ENCODE measurements at regions not wholly inside any gene's neighbourhood (a gene's known extent, or its start where the extent isn't known, plus 50 kb on each side); places are given as distances from the start of the nearest gene placed in this dataset.

GRCh38 chr6:120681204-120681603 lies 653.1 kb downstream of the TBC1D32 start:
- no peak for DNase-seq (ENCODE audit: low read depth)
- H3K4me3 ChIP-seq (ENCODE audit: low read depth, low read length), result no peak overlapping the region
- TF ChIP-seq CTCF (IDR thresholded peaks at IDR 0.05; ENCODE audit: low read depth, low read length, missing control alignments), result no peak

- no peak overlapping the region for H3K4me3 ChIP-seq (ENCODE audit: low read depth, low read length)
- TF ChIP-seq CTCF (IDR thresholded peaks at IDR 0.05; ENCODE audit: low read depth, low read length, missing control alignments), result no peak
- DNase-seq (ENCODE audit: low read depth), result no peak
Measured at GRCh38 chr6:120675886-120676285, 658.4 kb downstream of the TBC1D32 start.

- DNase-seq (ENCODE audit: low read depth), result no peak
- TF ChIP-seq CTCF (IDR thresholded peaks at IDR 0.05; ENCODE audit: low read depth, low read length, missing control alignments), result no peak
Measured at GRCh38 chr6:120671519-120671918, 662.8 kb downstream of the TBC1D32 start.

GRCh38 chr6:120652506-120652905 lies 681.8 kb downstream of the TBC1D32 start:
- no peak for DNase-seq (ENCODE audit: low read depth)
- no peak for TF ChIP-seq CTCF (IDR thresholded peaks at IDR 0.05; ENCODE audit: low read depth, low read length, missing control alignments)
- no peak overlapping the region for H3K4me3 ChIP-seq (ENCODE audit: low read depth, low read length)

More at GRCh38 chr6:120671519-120671918, 662.8 kb downstream of the TBC1D32 start:
- no peak overlapping the region for H3K4me3 ChIP-seq (ENCODE audit: low read depth, low read length)

- TF ChIP-seq CTCF (IDR thresholded peaks at IDR 0.05; ENCODE audit: low read depth, low read length, missing control alignments), result no peak
- no peak overlapping the region for H3K4me3 ChIP-seq (ENCODE audit: low read depth, low read length)
- no peak for DNase-seq (ENCODE audit: low read depth)
Measured at GRCh38 chr6:120648713-120649112, 685.6 kb downstream of the TBC1D32 start.

GRCh38 chr6:120646101-120646500 lies 688.2 kb downstream of the TBC1D32 start:
- TF ChIP-seq CTCF (IDR thresholded peaks at IDR 0.05; ENCODE audit: low read depth, low read length, missing control alignments), result no peak
- DNase-seq (ENCODE audit: low read depth), result no peak
- H3K4me3 ChIP-seq (ENCODE audit: low read depth, low read length), result no peak overlapping the region

GRCh38 chr6:120632975-120633374 lies 701.3 kb downstream of the TBC1D32 start:
- TF ChIP-seq CTCF (IDR thresholded peaks at IDR 0.05; ENCODE audit: low read depth, low read length, missing control alignments), result no peak
- DNase-seq (ENCODE audit: low read depth), result no peak
- H3K4me3 ChIP-seq (ENCODE audit: low read depth, low read length), result no peak overlapping the region
